OCI-LY7 (cell line): ENCODE measurements at regions not wholly inside any gene's neighbourhood (a gene's known extent, or its start where the extent isn't known, plus 50 kb on each side); places are given as distances from the start of the nearest gene placed in this dataset.

Source experiments
- BruUV-seq: library from RNA; stranded (reverse); fragments of 400-500 nt; replicated peaks from 2 replicates; lab custom pipeline; 2021; lab: Mats Ljungman, UMichigan
- CTCF ChIA-PET: fragments of 300-600 bp; sonication (Branson Sonifier 250); formaldehyde crosslinking; loops from one replicate; lab custom pipeline; 2022; ENCODE audit warnings: antibody characterized with exemption; ENCODE audit not compliant: unreplicated experiment; lab: Charles Lee
- POLR2A ChIA-PET: fragments of 300-600 bp; sonication (Branson Sonifier 250); formaldehyde crosslinking; loops from one replicate; lab custom pipeline; 2022; ENCODE audit warnings: antibody characterized with exemption; lab: Charles Lee
- DNase-seq: peaks from one replicate; pipeline ENCODE4 v3.0.0-alpha.2; 2015; ENCODE audit warnings: low spot score
- H2AFZ ChIP-seq: fragments of 200-600 bp; sonication (generic), shearing (Covaris generic); 2 replicates; pipeline ENCODE4 v1.6.1; 2014; ENCODE audit warnings: mild to moderate bottlenecking, antibody characterized with exemption, low read length, moderate library complexity
- H3K27ac ChIP-seq: fragments of 200-600 bp; sonication (generic); 2 replicates; pipeline ENCODE4 v1.5.1; 2014; ENCODE audit warnings: mixed run types, low read depth, mild to moderate bottlenecking, moderate library complexity, low read length, inconsistent platforms; ENCODE audit not compliant: poor library complexity, severe bottlenecking
- H3K36me3 ChIP-seq: fragments of 200-600 bp; sonication (generic); 2 replicates; pipeline ENCODE4 v1.6.1; 2014; ENCODE audit warnings: mild to moderate bottlenecking, antibody characterized with exemption, low read length, moderate library complexity, mixed read lengths; ENCODE audit not compliant: insufficient read depth
- H3K4me1 ChIP-seq: fragments of 200-600 bp; sonication (generic); 2 replicates; pipeline ENCODE4 v1.5.1; 2014; ENCODE audit warnings: mild to moderate bottlenecking, low read length; ENCODE audit not compliant: insufficient read depth, poor library complexity, severe bottlenecking
- H3K4me2 ChIP-seq: fragments of 200-600 bp; sonication (generic); 2 replicates; pipeline ENCODE4 v1.6.1; 2014; ENCODE audit warnings: mild to moderate bottlenecking, low read length
- H3K4me3 ChIP-seq: fragments of 200-600 bp; sonication (generic); 2 replicates; pipeline ENCODE4 v1.5.1; 2014; ENCODE audit warnings: mild to moderate bottlenecking, low read depth, low read length; ENCODE audit not compliant: poor library complexity, severe bottlenecking
- H3K79me2 ChIP-seq: fragments of 200-600 bp; sonication (generic); 2 replicates; pipeline ENCODE4 v1.6.1; 2016; ENCODE audit warnings: low read depth, mild to moderate bottlenecking, low read length, moderate library complexity, mixed read lengths; ENCODE audit not compliant: insufficient read depth
- H3K9me2 ChIP-seq: fragments of 200-600 bp; sonication (generic); 2 replicates; pipeline ENCODE4 v1.6.1; 2016; ENCODE audit warnings: mild to moderate bottlenecking, low read length, mixed read lengths; ENCODE audit not compliant: insufficient read depth
- H3K9me3 ChIP-seq: fragments of 200-600 bp; sonication (generic); 2 replicates; pipeline ENCODE4 v1.6.1; 2014; ENCODE audit warnings: mild to moderate bottlenecking, mixed run types, low read length, mixed read lengths
- H4K20me1 ChIP-seq: fragments of 200-600 bp; sonication (generic); 2 replicates; pipeline ENCODE4 v1.6.1; 2014; ENCODE audit warnings: mild to moderate bottlenecking, antibody characterized with exemption, low read length, moderate library complexity, mixed read lengths; ENCODE audit not compliant: insufficient read depth
- EZH2phosphoT487 ChIP-seq: fragments of 200-600 bp; sonication (generic); IDR thresholded peaks from 2 replicates; pipeline ENCODE4 v1.6.1; 2018; ENCODE audit warnings: low read depth, borderline replicate concordance, mild to moderate bottlenecking, mixed run types, antibody characterized with exemption, low read length, moderate library complexity, mixed read lengths
- intact Hi-C: fragments of 100-400 bp; cut with micrococcal nuclease; formaldehyde crosslinking; loops from one replicate; pipeline ENCODE4 v1.10.0; 2022; ENCODE audit not compliant: unreplicated experiment
- TF ChIP-seq, protein P1 (sequence below): fragments of 200-600 bp; sonication (generic); conservative IDR thresholded peaks from 2 replicates; pipeline ENCODE4 v1.5.1; 2014; ENCODE audit warnings: mild to moderate bottlenecking, antibody characterized with exemption, low read length, moderate library complexity, mixed read lengths

DNA sequence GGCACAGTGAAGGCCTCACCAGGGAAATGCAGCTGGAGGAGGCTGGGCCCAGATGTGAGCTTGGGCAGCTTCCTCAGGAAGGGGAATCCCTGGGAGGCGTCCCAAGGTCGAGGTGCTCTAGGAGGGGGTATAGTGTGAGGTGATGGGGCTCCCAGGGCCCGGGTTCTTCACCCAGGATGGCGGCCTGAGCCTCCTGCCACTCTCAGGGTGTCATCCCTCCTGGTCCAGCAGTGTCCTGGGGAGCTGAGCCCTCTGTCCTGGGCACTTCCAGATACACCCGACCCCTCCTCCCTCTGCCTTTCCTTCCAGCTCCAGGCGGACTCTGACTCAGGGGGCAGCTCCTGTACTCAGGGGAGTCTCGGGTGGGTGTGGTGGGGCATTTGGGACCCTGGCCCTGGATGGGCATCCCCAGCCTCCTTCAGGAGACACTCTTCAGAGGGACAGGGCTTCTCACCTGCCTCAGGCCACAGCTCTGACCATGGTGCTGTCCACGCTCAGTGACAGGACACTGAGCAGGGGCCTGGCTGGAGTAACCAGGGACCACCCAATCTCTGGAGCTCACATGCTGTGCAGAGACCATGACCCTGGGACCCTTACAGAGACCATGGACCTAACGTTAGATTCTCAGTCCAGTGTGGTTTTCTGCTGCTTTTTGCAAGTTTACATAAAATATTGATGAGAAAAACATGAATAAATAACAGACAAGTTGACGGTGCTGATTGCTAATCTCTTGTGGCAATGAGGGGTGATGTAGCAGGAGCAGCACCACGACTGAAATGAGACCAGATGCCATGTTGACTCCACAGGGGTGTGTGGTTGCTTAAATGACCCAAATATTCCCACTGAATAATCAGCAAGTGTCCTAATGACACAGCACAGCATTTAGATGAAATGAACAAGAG lies 101.9 kb downstream of the GGTLC2 start:
- Histone ChIP-seq H3K9me3 (no peaks in the 10 kb centered on the region), H2AFZ (no peak overlapping the region), H3K4me2 (peak overlapping the region; percentile 75), H3K4me1 (peaks cover 32% of the 10 kb centered on the region), H3K27ac (peak overlapping the region; percentile 54), H3K36me3 (no peaks in the 10 kb centered on the region), H3K4me3 (peak overlapping the region; percentile 21), H3K9me2 (no peaks in the 10 kb centered on the region), H3K79me2 (no peaks in the 10 kb centered on the region), H4K20me1 (no peaks in the 10 kb centered on the region)
- TF ChIP-seq, protein P1, sequence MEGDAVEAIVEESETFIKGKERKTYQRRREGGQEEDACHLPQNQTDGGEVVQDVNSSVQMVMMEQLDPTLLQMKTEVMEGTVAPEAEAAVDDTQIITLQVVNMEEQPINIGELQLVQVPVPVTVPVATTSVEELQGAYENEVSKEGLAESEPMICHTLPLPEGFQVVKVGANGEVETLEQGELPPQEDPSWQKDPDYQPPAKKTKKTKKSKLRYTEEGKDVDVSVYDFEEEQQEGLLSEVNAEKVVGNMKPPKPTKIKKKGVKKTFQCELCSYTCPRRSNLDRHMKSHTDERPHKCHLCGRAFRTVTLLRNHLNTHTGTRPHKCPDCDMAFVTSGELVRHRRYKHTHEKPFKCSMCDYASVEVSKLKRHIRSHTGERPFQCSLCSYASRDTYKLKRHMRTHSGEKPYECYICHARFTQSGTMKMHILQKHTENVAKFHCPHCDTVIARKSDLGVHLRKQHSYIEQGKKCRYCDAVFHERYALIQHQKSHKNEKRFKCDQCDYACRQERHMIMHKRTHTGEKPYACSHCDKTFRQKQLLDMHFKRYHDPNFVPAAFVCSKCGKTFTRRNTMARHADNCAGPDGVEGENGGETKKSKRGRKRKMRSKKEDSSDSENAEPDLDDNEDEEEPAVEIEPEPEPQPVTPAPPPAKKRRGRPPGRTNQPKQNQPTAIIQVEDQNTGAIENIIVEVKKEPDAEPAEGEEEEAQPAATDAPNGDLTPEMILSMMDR = no peak
- TF ChIP-seq EZH2phosphoT487 = no peak
- no peak for DNase-seq
- intact Hi-C loops = loop anchor here (5.0 kb wide), 2 partner anchors 34 to 79 kb away; no protein-coding TSS in a partner anchor
- ChIA-PET CTCF (interaction anchor here (0.5 to 2.8 kb wide), 14 partner anchors 10 to 366 kb away, joined by 3 to 18 read pairs (median 4); no protein-coding TSS in a partner anchor), POLR2A (interaction anchor here (1.0 to 1.4 kb wide), 5 partner anchors 10 to 26 kb away, joined by 3 to 4 read pairs (median 3); no protein-coding TSS in a partner anchor)
- BruUV-seq = no TSS peak

DNA sequence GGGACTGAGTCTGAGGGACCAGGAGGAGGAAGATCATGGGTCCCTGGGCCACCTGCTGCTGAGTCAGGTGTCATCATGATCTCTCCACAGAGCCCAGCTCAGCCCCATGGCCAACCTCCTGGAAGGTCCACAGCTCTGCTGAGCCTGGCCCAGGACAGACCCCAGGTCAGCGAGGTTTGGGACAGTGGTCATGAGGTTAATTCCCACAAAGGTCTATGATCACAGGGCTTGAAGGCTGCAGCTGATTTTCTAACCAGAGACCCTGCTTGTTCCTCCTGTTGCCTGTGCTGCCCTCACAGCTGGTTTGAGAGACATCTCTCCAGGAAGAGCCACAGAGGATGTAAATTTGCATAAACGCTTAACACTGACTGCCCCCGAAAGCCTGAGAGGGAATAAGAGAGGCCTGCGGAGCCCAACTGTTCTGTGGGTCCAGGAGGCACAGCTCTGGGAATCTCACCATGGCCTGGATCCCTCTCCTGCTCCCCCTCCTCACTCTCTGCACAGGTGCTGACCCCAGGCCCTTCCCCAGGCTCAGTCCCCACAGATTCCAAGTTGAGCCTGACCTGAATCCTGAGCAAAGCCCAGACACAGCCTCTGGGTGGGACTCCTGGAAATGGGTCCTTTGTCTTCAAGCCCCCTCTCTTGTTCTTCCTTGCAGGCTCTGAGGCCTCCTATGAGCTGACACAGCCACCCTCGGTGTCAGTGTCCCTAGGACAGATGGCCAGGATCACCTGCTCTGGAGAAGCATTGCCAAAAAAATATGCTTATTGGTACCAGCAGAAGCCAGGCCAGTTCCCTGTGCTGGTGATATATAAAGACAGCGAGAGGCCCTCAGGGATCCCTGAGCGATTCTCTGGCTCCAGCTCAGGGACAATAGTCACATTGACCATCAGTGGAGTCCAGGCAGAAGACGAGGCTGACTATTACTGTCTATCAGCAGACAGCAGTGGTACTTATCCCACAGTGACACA lies 102.8 kb downstream of the GGTLC2 start:
- intact Hi-C loops = loop anchor here (5.0 kb wide), 2 partner anchors 35 to 80 kb away; no protein-coding TSS in a partner anchor
- POLR2A ChIA-PET = interaction anchor here (0.6 to 1.0 kb wide), 2 partner anchors 26 to 45 kb away, joined by 3 to 4 read pairs; no protein-coding TSS in a partner anchor

More for the DNA sequence above, 102.8 kb downstream of the GGTLC2 start:
- no peak overlapping the region for H2AFZ ChIP-seq
- H3K27ac ChIP-seq = peak overlapping the region; percentile 54
- no peaks in the 10 kb centered on the region for H3K79me2 ChIP-seq
- TF ChIP-seq EZH2phosphoT487 = no peak
- TF ChIP-seq, protein P1 = no peak
- DNase-seq = peak; percentile 82
- peaks cover 33% of the 10 kb centered on the region for H3K4me1 ChIP-seq
- H3K4me3 ChIP-seq = peak overlapping the region; percentile 32
- no peaks in the 10 kb centered on the region for H4K20me1 ChIP-seq
- no peaks in the 10 kb centered on the region for H3K9me3 ChIP-seq
- peak overlapping the region; percentile 75 for H3K4me2 ChIP-seq
- no TSS peak for BruUV-seq
- no peaks in the 10 kb centered on the region for H3K9me2 ChIP-seq
- no peaks in the 10 kb centered on the region for H3K36me3 ChIP-seq
- CTCF ChIA-PET = interaction anchor here (0.5 to 2.8 kb wide), 5 partner anchors 9 to 58 kb away, joined by 3 to 17 read pairs (median 4); no protein-coding TSS in a partner anchor
